WTC11 (cell line): ENCODE measurements at regions not wholly inside any gene's neighbourhood (a gene's known extent, or its start where the extent isn't known, plus 50 kb on each side); places are given as distances from the start of the nearest gene placed in this dataset.
A peak's percentile ranks its signal among the peaks of the same experiment; 100 is the strongest.

Source experiments
- ATAC-seq: fragments of 200-7000 bp; cut with Tn5 transposase; 2 replicates; pipeline ENCODE4 v1.10.0; 2021; ENCODE audit warnings: mild to moderate bottlenecking, moderate library complexity
- CTCF ChIA-PET: fragments of 300-600 bp; sonication (Branson Sonifier 250); formaldehyde crosslinking; loops from one replicate; lab custom pipeline; 2021; ENCODE audit warnings: antibody characterized with exemption; lab: Charles Lee
- POLR2A ChIA-PET: fragments of 350-600 bp; sonication (Branson Sonifier 250); formaldehyde crosslinking; loops from one replicate; lab custom pipeline; 2021; ENCODE audit warnings: antibody characterized with exemption; lab: Charles Lee
- DNase-seq: peaks from one replicate; pipeline ENCODE4 v3.0.0; 2021; ENCODE audit warnings: low spot score
- H3K27ac Mint-ChIP-seq: 2 replicates; pipeline ENCODE4 v1.8.0; 2021; ENCODE audit warnings: mixed read lengths
- H3K27me3 Mint-ChIP-seq: 2 replicates; pipeline ENCODE4 v1.8.0; 2021; ENCODE audit warnings: low read depth, mild to moderate bottlenecking, moderate library complexity, mixed read lengths
- H3K36me3 Mint-ChIP-seq: 2 replicates; pipeline ENCODE4 v1.8.0; 2021; ENCODE audit warnings: mixed read lengths
- H3K4me1 Mint-ChIP-seq: 2 replicates; pipeline ENCODE4 v1.8.0; 2022; ENCODE audit warnings: mixed read lengths
- H3K4me3 Mint-ChIP-seq: 2 replicates; pipeline ENCODE4 v1.8.0; 2021; ENCODE audit warnings: mild to moderate bottlenecking, moderate library complexity, mixed read lengths
- H3K9me3 Mint-ChIP-seq: 2 replicates; pipeline ENCODE4 v1.8.0; 2021; ENCODE audit warnings: mixed read lengths
- CBFB ChIP-seq: sonication (generic); formaldehyde crosslinking; IDR thresholded peaks from 2 replicates; pipeline ENCODE4 v1.8.1; 2022; ENCODE audit warnings: mild to moderate bottlenecking, low read depth, missing genetic modification reagents
- ESRRA ChIP-seq: sonication (generic); formaldehyde crosslinking; IDR thresholded peaks from 2 replicates; pipeline ENCODE4 v1.8.1; 2022; ENCODE audit warnings: mild to moderate bottlenecking, missing genetic modification reagents, borderline replicate concordance
- ETV6 ChIP-seq: sonication (generic); formaldehyde crosslinking; IDR thresholded peaks from 2 replicates; pipeline ENCODE4 v1.8.1; 2022; ENCODE audit warnings: mild to moderate bottlenecking, missing genetic modification reagents
- GRHL2 ChIP-seq: fragments of 250-450 bp; sonication (Bioruptor Pico); IDR thresholded peaks from 2 replicates; pipeline ENCODE4 v1.8.0; 2022; ENCODE audit warnings: mild to moderate bottlenecking, moderate library complexity; ENCODE audit not compliant: insufficient replicate concordance, severe bottlenecking
- JAZF1 ChIP-seq: fragments of 250-450 bp; sonication (Bioruptor Pico); IDR thresholded peaks from 2 replicates; pipeline ENCODE4 v1.9.0; 2021; ENCODE audit warnings: moderate library complexity, mild to moderate bottlenecking, inconsistent platforms
- NR1H2 ChIP-seq: sonication (generic); formaldehyde crosslinking; IDR thresholded peaks from 2 replicates; pipeline ENCODE4 v1.9.0; 2021; ENCODE audit warnings: mild to moderate bottlenecking, moderate library complexity, missing genetic modification reagents
- PRRX2 ChIP-seq: fragments of 250-450 bp; sonication (Bioruptor Pico); IDR thresholded peaks from 2 replicates; pipeline ENCODE4 v1.8.0; 2021; ENCODE audit warnings: mild to moderate bottlenecking
- RELA ChIP-seq: sonication (generic); formaldehyde crosslinking; IDR thresholded peaks from 2 replicates; pipeline ENCODE4 v1.8.1; 2022; ENCODE audit warnings: missing genetic modification reagents, mild to moderate bottlenecking, borderline replicate concordance
- RORB ChIP-seq: fragments of 250-450 bp; sonication (Bioruptor Pico); IDR thresholded peaks from 2 replicates; pipeline ENCODE4 v1.9.0; 2021; ENCODE audit warnings: mild to moderate bottlenecking
- TCF7 ChIP-seq: sonication (generic); formaldehyde crosslinking; IDR thresholded peaks from 2 replicates; pipeline ENCODE4 v1.8.0; 2022; ENCODE audit warnings: mild to moderate bottlenecking, low read depth, missing genetic modification reagents, moderate library complexity
- TEAD4 ChIP-seq: sonication (generic); formaldehyde crosslinking; IDR thresholded peaks from 2 replicates; pipeline ENCODE4 v1.8.0; 2022; ENCODE audit warnings: mild to moderate bottlenecking, missing genetic modification reagents
- ZNF317 ChIP-seq: sonication (generic); formaldehyde crosslinking; IDR thresholded peaks from 2 replicates; pipeline ENCODE4 v1.8.1; 2023; ENCODE audit warnings: low read depth, mild to moderate bottlenecking, moderate library complexity, missing genetic modification reagents, borderline replicate concordance
- TF ChIP-seq, protein P1 (sequence below): fragments of 250-450 bp; sonication (Bioruptor Pico); IDR thresholded peaks from 2 replicates; pipeline ENCODE4 v2.1.2; 2022; ENCODE audit warnings: mild to moderate bottlenecking, moderate library complexity
- TF ChIP-seq, protein P2 (sequence below): fragments of 250-450 bp; sonication (Bioruptor Pico); IDR thresholded peaks from 2 replicates; pipeline ENCODE4 v1.9.0; 2021; ENCODE audit warnings: mild to moderate bottlenecking
- TF ChIP-seq, protein P3 (sequence below): sonication (generic); formaldehyde crosslinking; conservative IDR thresholded peaks from 2 replicates; pipeline ENCODE4 v1.8.1; 2022; ENCODE audit warnings: mild to moderate bottlenecking, missing genetic modification reagents
- TF ChIP-seq, protein P4 (sequence below): sonication (generic); formaldehyde crosslinking; IDR thresholded peaks from 2 replicates; pipeline ENCODE4 v1.8.1; 2022; ENCODE audit warnings: low read depth, missing genetic modification reagents, borderline replicate concordance
- TF ChIP-seq, protein P5 (sequence below): sonication (generic); formaldehyde crosslinking; IDR thresholded peaks from 2 replicates; pipeline ENCODE4 v1.8.1; 2022; ENCODE audit warnings: mild to moderate bottlenecking, moderate library complexity, missing genetic modification reagents
- TF ChIP-seq, protein P6 (sequence below): sonication (generic); formaldehyde crosslinking; IDR thresholded peaks from 2 replicates; pipeline ENCODE4 v1.8.0; 2022; ENCODE audit warnings: mild to moderate bottlenecking, missing genetic modification reagents
- TF ChIP-seq, protein P7 (sequence below): sonication (generic); formaldehyde crosslinking; IDR thresholded peaks from 2 replicates; pipeline ENCODE4 v1.8.1; 2022; ENCODE audit warnings: missing genetic modification reagents, borderline replicate concordance
- TF ChIP-seq, protein P8 (sequence below): sonication (generic); formaldehyde crosslinking; IDR thresholded peaks from 2 replicates; pipeline ENCODE4 v1.8.0; 2023; ENCODE audit warnings: missing genetic modification reagents

DNA sequence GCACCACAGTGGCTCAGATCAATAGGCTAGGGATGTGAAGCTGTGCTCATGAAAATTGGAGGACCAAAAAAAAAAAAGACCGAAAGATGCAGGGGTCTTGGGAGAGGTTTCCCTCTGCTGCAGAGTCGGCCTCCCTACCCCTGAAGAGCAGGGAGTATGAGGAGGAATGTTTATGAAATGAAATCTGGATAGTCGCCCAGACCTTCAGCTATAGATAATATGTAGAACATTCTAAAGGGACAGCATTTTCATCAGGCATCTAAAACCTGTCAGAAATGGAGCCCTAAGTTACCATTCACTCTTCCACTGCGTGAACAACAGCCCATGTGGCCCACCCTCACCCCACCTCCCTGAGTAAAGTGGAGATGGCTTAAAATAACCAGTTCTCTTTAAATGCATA is 122.9 kb downstream of the TMEM174 start:
- DNase-seq: no peak
- no peak for TF ChIP-seq ZNF317 (CRISPR knock-in tag)
- TF ChIP-seq, protein P1, sequence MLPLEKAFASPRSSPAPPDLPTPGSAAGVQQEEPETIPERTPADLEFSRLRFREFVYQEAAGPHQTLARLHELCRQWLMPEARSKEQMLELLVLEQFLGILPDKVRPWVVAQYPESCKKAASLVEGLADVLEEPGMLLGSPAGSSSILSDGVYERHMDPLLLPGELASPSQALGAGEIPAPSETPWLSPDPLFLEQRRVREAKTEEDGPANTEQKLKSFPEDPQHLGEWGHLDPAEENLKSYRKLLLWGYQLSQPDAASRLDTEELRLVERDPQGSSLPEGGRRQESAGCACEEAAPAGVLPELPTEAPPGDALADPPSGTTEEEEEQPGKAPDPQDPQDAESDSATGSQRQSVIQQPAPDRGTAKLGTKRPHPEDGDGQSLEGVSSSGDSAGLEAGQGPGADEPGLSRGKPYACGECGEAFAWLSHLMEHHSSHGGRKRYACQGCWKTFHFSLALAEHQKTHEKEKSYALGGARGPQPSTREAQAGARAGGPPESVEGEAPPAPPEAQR (CRISPR knock-in tag): no peak
- TF ChIP-seq, protein P2, sequence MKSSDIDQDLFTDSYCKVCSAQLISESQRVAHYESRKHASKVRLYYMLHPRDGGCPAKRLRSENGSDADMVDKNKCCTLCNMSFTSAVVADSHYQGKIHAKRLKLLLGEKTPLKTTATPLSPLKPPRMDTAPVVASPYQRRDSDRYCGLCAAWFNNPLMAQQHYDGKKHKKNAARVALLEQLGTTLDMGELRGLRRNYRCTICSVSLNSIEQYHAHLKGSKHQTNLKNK (CRISPR knock-in tag): no peak
- TF ChIP-seq, protein P3, sequence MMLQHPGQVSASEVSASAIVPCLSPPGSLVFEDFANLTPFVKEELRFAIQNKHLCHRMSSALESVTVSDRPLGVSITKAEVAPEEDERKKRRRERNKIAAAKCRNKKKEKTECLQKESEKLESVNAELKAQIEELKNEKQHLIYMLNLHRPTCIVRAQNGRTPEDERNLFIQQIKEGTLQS (CRISPR knock-in tag): no peak
- Mint-ChIP-seq H3K27me3 (peaks cover 82% of the 10 kb centered on the region), H3K27ac (no peak overlapping the region), H3K4me1 (peaks cover 39% of the 10 kb centered on the region), H3K4me3 (no peak overlapping the region), H3K9me3 (no peaks in the 10 kb centered on the region), H3K36me3 (no peaks in the 10 kb centered on the region)
- CTCF ChIA-PET: interaction anchor here (1.1 to 3.1 kb wide), 4 partner anchors 64 to 340 kb away, joined by 3 to 26 read pairs (median 5); no protein-coding TSS in a partner anchor
- no peak for ATAC-seq
- POLR2A ChIA-PET: no interaction called here

DNA sequence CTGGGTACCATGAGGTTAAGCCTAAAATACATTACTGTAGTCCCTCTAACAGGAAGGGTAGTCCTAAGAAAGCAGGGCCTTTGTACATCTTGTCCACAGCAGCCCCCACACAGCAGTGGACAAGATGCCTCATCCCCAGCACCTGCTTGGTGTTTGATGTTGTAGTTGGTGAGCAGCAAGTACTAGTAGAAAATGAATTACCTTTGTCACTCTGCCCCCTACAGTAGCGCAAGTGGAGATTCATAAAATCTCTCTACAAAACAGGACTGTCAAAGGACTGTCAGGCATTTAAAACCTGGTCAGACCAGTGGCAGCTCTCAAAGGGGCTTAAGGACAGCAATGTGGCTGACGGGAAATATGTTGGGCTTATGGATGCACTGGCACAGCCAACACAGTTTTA is 122.5 kb downstream of the TMEM174 start:
- DNase-seq (no peak), ATAC-seq (peak; percentile 10)

DNA sequence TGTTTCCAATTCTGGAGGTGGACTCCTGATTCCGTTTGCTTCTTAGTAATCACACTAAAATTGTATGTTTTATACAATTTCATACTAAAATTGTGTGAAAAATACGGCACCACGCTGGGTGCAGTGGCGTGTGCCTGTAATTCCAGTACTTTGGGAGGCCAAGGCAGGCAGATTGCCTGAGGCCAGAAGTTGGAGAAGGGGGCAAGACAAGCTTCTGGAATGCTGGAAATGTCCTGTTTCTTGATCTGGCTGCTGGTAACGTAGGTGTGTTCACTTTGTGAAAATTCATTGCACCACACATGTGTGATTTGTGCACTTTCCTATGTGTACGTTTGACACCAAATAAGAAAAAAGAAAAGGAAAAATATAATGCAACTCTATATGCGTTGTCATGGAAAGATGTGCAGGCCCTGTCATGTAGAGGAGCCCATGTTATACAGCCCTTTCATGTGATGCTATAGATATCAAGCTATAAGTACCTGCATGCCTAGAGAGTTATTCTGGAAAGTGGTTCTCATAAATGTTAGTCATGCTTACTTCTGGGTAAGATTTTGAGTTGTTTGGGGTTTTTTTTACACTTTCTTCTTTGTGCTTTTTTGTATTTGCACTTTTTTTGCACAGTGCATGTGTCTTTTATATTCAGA is 119.9 kb downstream of the TMEM174 start:
- ChIA-PET CTCF (interaction anchor here (1.9 kb wide), 1 partner anchor 77 kb away, joined by 12 read pairs; no protein-coding TSS in a partner anchor), POLR2A (no interaction called here)
- peaks cover 64% of the 10 kb centered on the region for H3K27me3 Mint-ChIP-seq
- no peaks in the 10 kb centered on the region for H3K36me3 Mint-ChIP-seq
- H3K4me1 Mint-ChIP-seq: peaks cover 41% of the 10 kb centered on the region
- no peak overlapping the region for H3K4me3 Mint-ChIP-seq
- H3K27ac Mint-ChIP-seq: no peak overlapping the region
- no peaks in the 10 kb centered on the region for H3K9me3 Mint-ChIP-seq
- ATAC-seq: no peak
- DNase-seq: no peak
- TF ChIP-seq RORB (CRISPR knock-in tag) (no peak), ETV6 (CRISPR knock-in tag) (no peak), ESRRA (CRISPR knock-in tag) (no peak), NR1H2 (no peak), JAZF1 (CRISPR knock-in tag) (no peak), GRHL2 (CRISPR knock-in tag) (no peak), CBFB (CRISPR knock-in tag) (no peak)
- TF ChIP-seq, protein P4, sequence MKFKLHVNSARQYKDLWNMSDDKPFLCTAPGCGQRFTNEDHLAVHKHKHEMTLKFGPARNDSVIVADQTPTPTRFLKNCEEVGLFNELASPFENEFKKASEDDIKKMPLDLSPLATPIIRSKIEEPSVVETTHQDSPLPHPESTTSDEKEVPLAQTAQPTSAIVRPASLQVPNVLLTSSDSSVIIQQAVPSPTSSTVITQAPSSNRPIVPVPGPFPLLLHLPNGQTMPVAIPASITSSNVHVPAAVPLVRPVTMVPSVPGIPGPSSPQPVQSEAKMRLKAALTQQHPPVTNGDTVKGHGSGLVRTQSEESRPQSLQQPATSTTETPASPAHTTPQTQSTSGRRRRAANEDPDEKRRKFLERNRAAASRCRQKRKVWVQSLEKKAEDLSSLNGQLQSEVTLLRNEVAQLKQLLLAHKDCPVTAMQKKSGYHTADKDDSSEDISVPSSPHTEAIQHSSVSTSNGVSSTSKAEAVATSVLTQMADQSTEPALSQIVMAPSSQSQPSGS: no peak
- TF ChIP-seq, protein P5, sequence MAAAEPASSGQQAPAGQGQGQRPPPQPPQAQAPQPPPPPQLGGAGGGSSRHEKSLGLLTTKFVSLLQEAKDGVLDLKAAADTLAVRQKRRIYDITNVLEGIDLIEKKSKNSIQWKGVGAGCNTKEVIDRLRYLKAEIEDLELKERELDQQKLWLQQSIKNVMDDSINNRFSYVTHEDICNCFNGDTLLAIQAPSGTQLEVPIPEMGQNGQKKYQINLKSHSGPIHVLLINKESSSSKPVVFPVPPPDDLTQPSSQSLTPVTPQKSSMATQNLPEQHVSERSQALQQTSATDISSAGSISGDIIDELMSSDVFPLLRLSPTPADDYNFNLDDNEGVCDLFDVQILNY (CRISPR knock-in tag): no peak
- TF ChIP-seq, protein P6, sequence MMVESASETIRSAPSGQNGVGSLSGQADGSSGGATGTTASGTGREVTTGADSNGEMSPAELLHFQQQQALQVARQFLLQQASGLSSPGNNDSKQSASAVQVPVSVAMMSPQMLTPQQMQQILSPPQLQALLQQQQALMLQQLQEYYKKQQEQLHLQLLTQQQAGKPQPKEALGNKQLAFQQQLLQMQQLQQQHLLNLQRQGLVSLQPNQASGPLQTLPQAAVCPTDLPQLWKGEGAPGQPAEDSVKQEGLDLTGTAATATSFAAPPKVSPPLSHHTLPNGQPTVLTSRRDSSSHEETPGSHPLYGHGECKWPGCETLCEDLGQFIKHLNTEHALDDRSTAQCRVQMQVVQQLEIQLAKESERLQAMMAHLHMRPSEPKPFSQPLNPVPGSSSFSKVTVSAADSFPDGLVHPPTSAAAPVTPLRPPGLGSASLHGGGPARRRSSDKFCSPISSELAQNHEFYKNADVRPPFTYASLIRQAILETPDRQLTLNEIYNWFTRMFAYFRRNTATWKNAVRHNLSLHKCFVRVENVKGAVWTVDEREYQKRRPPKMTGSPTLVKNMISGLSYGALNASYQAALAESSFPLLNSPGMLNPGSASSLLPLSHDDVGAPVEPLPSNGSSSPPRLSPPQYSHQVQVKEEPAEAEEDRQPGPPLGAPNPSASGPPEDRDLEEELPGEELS (CRISPR knock-in tag): no peak

More for the DNA sequence above, 122.5 kb downstream of the TMEM174 start:
- peaks cover 39% of the 10 kb centered on the region for H3K4me1 Mint-ChIP-seq
- H3K4me3 Mint-ChIP-seq: no peak overlapping the region
- ChIA-PET CTCF (interaction anchor here (1.0 to 3.1 kb wide), 6 partner anchors 26 to 339 kb away, joined by 3 to 26 read pairs (median 4); no protein-coding TSS in a partner anchor), POLR2A (interaction anchor here (0.6 kb wide), 1 partner anchor 349 kb away, joined by 7 read pairs; no protein-coding TSS in a partner anchor)
- H3K27ac Mint-ChIP-seq: no peak overlapping the region
- H3K9me3 Mint-ChIP-seq: no peaks in the 10 kb centered on the region
- H3K27me3 Mint-ChIP-seq: peaks cover 82% of the 10 kb centered on the region
- TF ChIP-seq, protein P7, sequence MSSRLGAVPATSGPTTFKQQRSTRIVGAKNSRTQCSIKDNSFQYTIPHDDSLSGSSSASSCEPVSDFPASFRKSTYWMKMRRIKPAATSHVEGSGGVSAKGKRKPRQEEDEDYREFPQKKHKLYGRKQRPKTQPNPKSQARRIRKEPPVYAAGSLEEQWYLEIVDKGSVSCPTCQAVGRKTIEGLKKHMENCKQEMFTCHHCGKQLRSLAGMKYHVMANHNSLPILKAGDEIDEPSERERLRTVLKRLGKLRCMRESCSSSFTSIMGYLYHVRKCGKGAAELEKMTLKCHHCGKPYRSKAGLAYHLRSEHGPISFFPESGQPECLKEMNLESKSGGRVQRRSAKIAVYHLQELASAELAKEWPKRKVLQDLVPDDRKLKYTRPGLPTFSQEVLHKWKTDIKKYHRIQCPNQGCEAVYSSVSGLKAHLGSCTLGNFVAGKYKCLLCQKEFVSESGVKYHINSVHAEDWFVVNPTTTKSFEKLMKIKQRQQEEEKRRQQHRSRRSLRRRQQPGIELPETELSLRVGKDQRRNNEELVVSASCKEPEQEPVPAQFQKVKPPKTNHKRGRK (CRISPR knock-in tag): no peak
- TF ChIP-seq RELA (CRISPR knock-in tag): no peak
- no peak for TF ChIP-seq TCF7 (CRISPR knock-in tag)
- no peak for TF ChIP-seq PRRX2 (CRISPR knock-in tag)
- TF ChIP-seq, protein P8, sequence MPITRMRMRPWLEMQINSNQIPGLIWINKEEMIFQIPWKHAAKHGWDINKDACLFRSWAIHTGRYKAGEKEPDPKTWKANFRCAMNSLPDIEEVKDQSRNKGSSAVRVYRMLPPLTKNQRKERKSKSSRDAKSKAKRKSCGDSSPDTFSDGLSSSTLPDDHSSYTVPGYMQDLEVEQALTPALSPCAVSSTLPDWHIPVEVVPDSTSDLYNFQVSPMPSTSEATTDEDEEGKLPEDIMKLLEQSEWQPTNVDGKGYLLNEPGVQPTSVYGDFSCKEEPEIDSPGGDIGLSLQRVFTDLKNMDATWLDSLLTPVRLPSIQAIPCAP (CRISPR knock-in tag): no peak
- TF ChIP-seq TEAD4 (CRISPR knock-in tag): no peak
- H3K36me3 Mint-ChIP-seq: no peaks in the 10 kb centered on the region
